Effector CD8-positive, alpha-beta T cell (primary cell): ENCODE measurements at regions not wholly inside any gene's neighbourhood (a gene's known extent, or its start where the extent isn't known, plus 50 kb on each side); places are given as distances from the start of the nearest gene placed in this dataset.

Source experiments
- DNase-seq: peaks from one replicate; lab custom pipeline; 2025; lab: John Stamatoyannopoulos, UW

GRCh38 chr4:123573866-123574508 lies 177.4 kb downstream of the SPRY1 start:
- DNase-seq, result no peak

GRCh38 chr4:123575291-123575690 lies 178.7 kb downstream of the SPRY1 start:
- DNase-seq, result no peak

GRCh38 chr4:123577225-123577906 lies 180.8 kb downstream of the SPRY1 start:
- no peak for DNase-seq

- DNase-seq, result no peak
These were observed 181.9 kb downstream of the SPRY1 start for GRCh38 chr4:123578276-123579029.

DNA sequence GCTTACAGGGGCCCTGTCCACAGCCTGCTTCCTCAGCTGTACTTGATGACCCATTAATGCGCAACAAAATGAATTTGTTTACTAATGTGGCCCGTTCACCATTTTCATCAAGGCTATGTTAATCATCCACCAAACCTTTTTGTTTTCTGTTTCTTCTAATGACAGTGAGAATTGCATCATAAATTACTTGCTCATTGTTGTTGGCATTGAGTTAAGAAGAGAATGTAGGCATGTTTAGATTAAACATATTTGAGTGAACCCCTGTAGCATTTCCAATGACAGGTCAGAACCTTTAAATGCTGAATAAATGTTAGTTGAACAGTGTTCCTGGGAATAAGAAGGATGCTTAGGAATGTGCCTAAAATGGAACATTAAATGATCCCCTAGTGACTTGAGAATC lies 183.4 kb downstream of the SPRY1 start:
- no peak for DNase-seq

DNA sequence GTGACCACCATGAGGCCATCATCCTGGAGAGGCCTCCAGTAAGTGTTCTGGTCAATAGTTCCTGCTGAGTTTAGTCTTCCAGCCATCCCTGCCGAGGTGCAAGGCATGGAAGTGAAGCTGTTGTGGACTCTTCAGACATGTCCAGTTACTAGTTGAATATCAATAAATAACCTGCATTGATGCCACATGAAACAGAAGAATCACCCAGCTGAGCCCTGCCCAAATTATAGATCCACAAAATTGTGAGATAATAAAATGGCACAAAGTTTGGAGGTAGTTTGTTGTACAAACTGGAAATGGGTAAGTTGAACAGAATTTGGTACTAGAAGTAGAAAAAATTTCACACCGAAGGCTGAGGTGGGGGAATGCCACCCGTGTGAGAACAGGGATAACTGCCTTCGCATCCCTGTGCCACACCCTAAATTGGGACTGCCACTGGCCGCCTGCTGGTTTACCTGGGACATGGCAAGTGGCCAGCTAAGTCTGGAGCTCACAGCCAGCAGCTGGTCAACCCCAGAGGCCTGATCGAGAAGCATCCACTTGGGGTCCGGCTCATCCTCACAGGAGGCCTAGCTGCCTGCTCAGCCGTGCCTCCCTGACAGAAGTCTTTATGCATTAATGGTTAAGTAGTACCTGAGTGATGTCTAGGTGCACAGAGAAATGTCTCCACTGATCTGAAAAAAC lies 184.5 kb downstream of the SPRY1 start:
- no peak for DNase-seq

GRCh38 chr4:123581802-123582201 lies 185.2 kb downstream of the SPRY1 start:
- DNase-seq, result no peak

DNA sequence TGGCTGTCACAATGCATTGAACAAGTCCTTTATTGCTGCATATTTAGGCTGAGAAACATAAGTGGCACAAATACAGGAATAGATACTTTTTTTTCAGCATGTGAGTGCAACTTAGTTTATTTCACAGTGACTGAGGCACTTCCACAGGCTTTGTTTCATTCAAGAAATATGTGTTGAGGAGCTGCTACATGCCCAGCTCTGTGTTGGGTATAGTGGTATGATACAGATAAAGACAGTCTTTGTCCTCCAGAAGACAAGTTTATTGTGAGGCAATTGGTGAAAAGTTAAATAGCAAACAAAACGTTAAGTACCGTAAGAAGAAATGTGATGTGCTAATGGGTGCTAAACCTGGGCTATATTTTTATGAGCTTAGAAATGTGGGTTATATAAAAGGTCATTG lies 186.4 kb downstream of the SPRY1 start:
- DNase-seq, result no peak

- no peak for DNase-seq
These were observed 188.5 kb downstream of the SPRY1 start for GRCh38 chr4:123585111-123585510.

DNA sequence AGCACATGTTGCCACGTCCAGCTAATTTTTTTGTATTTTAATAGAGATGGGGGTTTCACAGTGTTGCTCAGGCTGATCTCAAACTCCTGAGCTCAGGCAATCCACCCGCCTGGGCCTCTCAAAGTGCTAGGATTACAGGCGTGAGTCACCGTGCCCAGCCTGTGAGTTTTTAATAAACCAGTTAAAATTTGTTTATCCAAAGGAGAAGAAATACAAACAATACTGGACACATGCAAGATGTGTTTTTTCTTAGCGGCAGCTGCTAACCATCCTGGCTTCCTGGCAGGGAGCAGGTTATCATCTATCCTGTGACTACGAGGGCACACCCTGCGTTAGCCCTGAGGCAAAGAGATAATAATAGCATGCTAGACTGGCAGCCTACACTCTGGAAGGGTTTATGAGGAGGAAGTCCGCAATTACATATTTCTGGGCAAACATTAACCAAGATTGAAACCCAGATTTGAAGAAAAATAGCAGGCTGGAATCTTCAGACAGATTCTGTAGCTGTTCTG lies 191.4 kb downstream of the SPRY1 start:
- DNase-seq, result no peak

DNA sequence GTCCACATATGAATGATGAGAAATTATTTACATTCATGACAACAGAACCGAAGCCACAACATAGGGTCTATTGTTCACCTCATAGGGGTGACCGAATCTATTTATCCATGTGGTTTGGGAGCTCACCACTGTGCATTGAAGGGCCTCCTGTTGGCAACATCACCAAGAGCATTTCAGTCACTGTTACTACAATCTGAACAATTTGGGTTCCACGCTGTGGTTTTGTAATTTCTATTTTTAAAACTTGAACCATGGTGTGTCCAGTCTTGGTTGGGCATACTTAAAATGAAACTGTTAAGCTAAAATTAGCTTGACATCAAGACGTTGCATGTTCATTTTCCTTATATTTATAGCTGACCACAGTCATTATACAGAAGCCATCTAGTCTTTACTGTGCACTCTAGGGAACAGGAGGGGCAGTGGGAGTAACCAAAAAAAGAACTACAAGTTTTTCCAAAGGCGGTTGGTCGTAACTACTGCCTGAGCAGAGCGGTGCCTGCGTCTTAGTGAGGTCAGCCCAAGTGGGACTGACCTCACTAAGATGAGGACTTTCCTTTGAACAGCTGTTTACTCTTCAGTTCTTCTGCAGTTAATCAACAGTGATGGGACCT lies 192.1 kb downstream of the SPRY1 start:
- DNase-seq, result no peak

GRCh38 chr4:123589301-123589700 lies 192.7 kb downstream of the SPRY1 start:
- no peak for DNase-seq

- DNase-seq, result no peak
These were observed 195.3 kb downstream of the SPRY1 start for GRCh38 chr4:123591875-123592274.

DNA sequence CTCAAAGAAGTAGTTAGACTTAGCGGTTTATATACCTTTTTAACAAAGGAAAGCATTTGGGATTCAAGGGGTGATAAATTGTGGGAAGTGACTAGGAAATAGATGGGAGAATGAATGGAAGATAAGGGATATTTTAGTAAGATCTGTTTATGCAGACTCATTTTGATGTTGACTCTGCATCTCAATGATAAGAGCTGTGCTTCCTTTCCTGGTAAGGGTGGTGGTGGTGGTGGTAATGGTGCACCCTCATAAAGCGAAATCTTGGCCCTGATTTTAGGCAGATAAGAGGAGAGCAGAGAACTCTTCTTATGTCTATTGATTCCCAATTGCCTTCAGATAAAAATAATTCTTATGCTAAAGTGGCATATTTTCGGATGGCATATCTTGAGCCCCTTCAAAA lies 197.1 kb downstream of the SPRY1 start:
- no peak for DNase-seq

DNA sequence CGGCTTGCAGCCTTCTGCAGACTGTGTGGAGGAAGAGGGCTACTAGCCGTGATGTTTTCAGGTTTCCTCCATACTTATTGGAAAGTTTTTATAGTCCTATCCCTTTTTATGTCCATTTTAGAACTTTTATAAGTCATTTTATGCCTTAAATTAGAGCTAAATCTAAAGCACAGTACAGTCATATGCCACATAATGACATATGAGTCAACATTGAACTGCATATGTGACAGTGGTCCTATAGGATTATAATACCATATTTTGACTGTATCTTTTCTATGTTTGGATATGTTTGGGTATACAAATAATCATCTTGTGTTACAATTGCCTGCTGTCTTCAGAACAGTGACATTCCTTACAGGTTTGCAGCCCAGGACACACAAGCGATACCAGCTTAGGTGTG lies 200.2 kb downstream of the SPRY1 start:
- DNase-seq, result no peak

GRCh38 chr4:123597586-123597985 lies 201.0 kb downstream of the SPRY1 start:
- no peak for DNase-seq

DNA sequence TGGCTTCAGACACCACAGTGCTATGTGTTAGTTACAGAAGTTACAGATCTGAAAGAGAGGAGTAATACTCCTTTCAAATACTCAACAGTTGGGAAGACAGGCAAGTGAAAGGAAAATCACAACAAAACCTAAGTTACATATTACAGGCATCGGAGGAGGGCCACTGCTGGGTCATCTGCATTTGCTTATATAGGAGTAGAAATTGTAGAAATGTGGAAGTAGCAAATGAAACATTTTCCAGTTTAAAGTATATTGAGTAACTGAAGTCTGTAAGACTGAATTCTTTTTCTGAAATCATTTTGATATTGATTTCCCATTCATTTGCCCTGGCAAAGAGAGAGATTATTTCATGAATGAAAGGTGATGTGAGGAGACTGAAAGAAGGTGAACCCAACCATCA lies 201.7 kb downstream of the SPRY1 start:
- DNase-seq, result no peak

- DNase-seq, result no peak
These were observed 202.7 kb downstream of the SPRY1 start for GRCh38 chr4:123599061-123599919.

DNA sequence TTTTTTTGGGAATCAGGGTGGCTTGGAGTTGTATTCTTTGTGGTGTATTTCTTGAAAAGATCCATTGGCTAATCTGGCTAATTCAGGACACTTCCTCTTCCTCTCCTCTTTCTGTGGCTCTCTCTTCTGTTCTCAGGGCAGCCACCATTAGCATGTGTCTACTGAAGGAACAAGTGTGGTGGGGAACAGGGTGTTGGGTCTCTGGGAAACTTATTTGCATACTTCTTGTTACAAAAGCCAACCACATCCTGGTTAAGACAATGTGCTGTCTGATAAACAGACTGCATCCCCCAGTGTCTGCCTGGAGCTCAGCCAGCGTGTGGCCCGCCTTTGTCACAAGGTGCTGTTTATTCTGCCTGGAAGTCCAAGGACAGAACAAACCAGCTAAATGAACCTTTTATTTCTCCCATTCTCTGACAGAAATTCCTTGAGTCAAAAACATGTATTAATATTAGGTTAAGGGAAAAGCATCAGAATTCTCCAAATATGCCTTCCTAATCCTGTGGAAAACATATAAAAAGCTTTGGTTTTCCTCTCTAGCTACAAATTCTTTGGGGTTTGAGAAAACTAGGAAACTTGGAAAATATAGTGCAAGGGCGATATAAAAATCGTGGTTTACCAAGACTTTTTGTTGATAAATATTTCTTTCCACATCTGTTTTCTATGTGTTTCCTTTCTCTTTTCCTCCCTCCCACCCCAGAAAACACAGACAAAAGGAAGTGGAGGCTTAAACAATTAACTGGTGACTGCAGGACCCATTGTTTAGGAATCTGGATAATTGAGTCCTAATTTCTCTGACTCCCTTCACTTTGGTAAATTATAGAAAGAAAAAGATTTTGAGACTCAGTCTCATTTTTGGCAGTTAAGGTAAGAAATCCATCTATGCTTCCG lies 203.6 kb downstream of the SPRY1 start:
- DNase-seq, result peak; percentile 16
